GM21515 (cell line): ENCODE measurements at regions not wholly inside any gene's neighbourhood (a gene's known extent, or its start where the extent isn't known, plus 50 kb on each side); places are given as distances from the start of the nearest gene placed in this dataset.

Experiments
- ATAC-seq: cut with Tn5 transposase; IDR thresholded peaks from one replicate; pipeline ENCODE4 v1.9.1; 2021; ENCODE audit not compliant: unreplicated experiment

GRCh38 chr14:86596024-86596423, 1066.1 kb downstream of the FLRT2 start:
- ATAC-seq, result no peak

GRCh38 chr14:86575141-86575540, 1045.2 kb downstream of the FLRT2 start:
- ATAC-seq, result no peak

- ATAC-seq, result no peak
Measured at GRCh38 chr14:86574778-86575129, 1044.8 kb downstream of the FLRT2 start.

- ATAC-seq, result no peak
Measured at GRCh38 chr14:86574051-86574777, 1044.3 kb downstream of the FLRT2 start.

GRCh38 chr14:86570371-86570770, 1040.4 kb downstream of the FLRT2 start:
- no peak for ATAC-seq

- no peak for ATAC-seq
Measured at GRCh38 chr14:86543521-86543920, 1013.6 kb downstream of the FLRT2 start.

GRCh38 chr14:86541972-86542371, 1012.0 kb downstream of the FLRT2 start:
- no peak for ATAC-seq

- no peak for ATAC-seq
Measured at GRCh38 chr14:86540636-86541247, 1010.8 kb downstream of the FLRT2 start.

GRCh38 chr14:86539361-86540070, 1009.6 kb downstream of the FLRT2 start:
- ATAC-seq, result no peak

GRCh38 chr14:86533834-86534233, 1003.9 kb downstream of the FLRT2 start:
- ATAC-seq, result no peak

GRCh38 chr14:86532219-86532618, 1002.3 kb downstream of the FLRT2 start:
- no peak for ATAC-seq

- no peak for ATAC-seq
Measured at GRCh38 chr14:86530457-86530856, 1000.5 kb downstream of the FLRT2 start.

- ATAC-seq, result no peak
Measured at GRCh38 chr14:86527312-86527711, 997.4 kb downstream of the FLRT2 start.

- ATAC-seq, result no peak
Measured at GRCh38 chr14:86525673-86526072, 995.7 kb downstream of the FLRT2 start.

GRCh38 chr14:86521843-86522242, 991.9 kb downstream of the FLRT2 start:
- no peak for ATAC-seq

GRCh38 chr14:86521031-86521730, 991.2 kb downstream of the FLRT2 start:
- ATAC-seq, result no peak

- no peak for ATAC-seq
Measured at GRCh38 chr14:86518298-86518697, 988.4 kb downstream of the FLRT2 start.

GRCh38 chr14:86515195-86515594, 985.3 kb downstream of the FLRT2 start:
- ATAC-seq, result no peak

GRCh38 chr14:86513564-86513963, 983.6 kb downstream of the FLRT2 start:
- no peak for ATAC-seq

GRCh38 chr14:86513056-86513455, 983.1 kb downstream of the FLRT2 start:
- ATAC-seq, result no peak

- ATAC-seq, result no peak
Measured at GRCh38 chr14:86510491-86510890, 980.5 kb downstream of the FLRT2 start.

GRCh38 chr14:86505808-86506207, 975.9 kb downstream of the FLRT2 start:
- no peak for ATAC-seq
